IPS-18a (cell line): ENCODE measurements at regions not wholly inside any gene's neighbourhood (a gene's known extent, or its start where the extent isn't known, plus 50 kb on each side); places are given as distances from the start of the nearest gene placed in this dataset.
"Not testable (repeated sequence)": the region's sequence is repeated elsewhere in the genome, so short reads cannot be mapped to it uniquely, and the experiment has no call there.

Source experiments
- H3K27ac ChIP-seq: one replicate; pipeline ENCODE4 v1.5.1; 2013; ENCODE audit warnings: low read length
- H3K27me3 ChIP-seq: one replicate; pipeline ENCODE4 v1.6.1; 2013; ENCODE audit warnings: mild to moderate bottlenecking, low read length; ENCODE audit not compliant: control insufficient read depth, insufficient read depth
- H3K36me3 ChIP-seq: one replicate; pipeline ENCODE4 v1.6.1; 2013; ENCODE audit warnings: low read depth, low read length; ENCODE audit not compliant: control insufficient read depth
- H3K4me1 ChIP-seq: one replicate; pipeline ENCODE4 v1.6.1; 2013; ENCODE audit warnings: low read depth, low read length; ENCODE audit not compliant: control insufficient read depth
- H3K4me3 ChIP-seq: one replicate; pipeline ENCODE4 v1.5.1; 2013; ENCODE audit warnings: low read length
- H3K9ac ChIP-seq: one replicate; pipeline ENCODE4 v1.6.1; 2013; ENCODE audit warnings: mild to moderate bottlenecking, low read length, moderate library complexity
- H3K9me3 ChIP-seq: one replicate; pipeline ENCODE4 v1.6.1; 2013; ENCODE audit warnings: low read depth, low read length; ENCODE audit not compliant: control insufficient read depth

DNA sequence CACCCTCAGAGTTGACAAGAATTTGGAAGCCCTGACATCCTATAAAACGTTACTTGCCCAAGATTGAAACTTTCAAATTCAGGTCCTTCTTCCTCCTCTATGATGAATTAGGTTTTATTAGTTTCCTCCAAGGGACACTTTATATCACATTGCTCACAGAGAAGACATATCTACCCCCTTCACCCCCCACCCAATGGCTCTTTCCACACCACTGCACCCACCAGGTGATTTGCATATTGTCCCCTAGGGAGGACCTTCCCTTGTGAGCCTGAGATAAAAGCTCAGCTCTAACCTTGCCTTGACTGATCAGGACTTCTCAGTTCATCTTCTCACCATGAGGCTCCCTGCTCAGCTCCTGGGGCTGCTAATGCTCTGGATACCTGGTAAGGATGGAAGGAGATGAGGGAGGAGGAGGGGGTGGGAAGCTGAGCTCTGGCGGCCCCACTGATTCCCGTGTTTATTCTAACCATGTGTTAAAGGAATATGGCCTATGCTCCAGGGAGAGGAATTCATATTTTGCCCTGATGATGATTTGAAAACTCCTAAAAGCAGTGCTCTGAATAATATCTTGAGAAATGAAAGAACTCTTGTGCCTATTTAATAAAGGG, 1255.8 kb downstream of the RPIA start:
- H3K27ac ChIP-seq, H3K36me3 ChIP-seq, H3K4me3 ChIP-seq, H3K4me1 ChIP-seq, H3K9me3 ChIP-seq, H3K27me3 ChIP-seq, H3K9ac ChIP-seq: not testable (repeated sequence)

DNA sequence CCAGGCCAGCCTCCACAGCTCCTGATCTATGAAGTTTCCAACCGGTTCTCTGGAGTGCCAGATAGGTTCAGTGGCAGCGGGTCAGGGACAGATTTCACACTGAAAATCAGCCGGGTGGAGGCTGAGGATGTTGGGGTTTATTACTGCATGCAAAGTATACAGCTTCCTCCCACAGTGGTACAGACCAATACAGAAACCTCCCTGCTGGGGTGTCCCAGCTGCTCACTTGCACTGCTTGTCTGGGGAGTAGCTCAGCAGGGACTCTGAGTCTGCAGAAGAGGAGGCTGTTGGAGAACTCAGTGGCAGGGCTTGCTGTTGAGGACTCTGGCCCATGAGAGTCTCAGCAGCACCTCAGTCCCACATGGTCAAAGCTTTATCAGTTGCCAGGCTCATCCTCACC, 1256.6 kb downstream of the RPIA start:
- not testable (repeated sequence) for H3K27ac ChIP-seq, H3K27me3 ChIP-seq, H3K36me3 ChIP-seq, H3K4me1 ChIP-seq, H3K9me3 ChIP-seq, H3K9ac ChIP-seq, H3K4me3 ChIP-seq

DNA sequence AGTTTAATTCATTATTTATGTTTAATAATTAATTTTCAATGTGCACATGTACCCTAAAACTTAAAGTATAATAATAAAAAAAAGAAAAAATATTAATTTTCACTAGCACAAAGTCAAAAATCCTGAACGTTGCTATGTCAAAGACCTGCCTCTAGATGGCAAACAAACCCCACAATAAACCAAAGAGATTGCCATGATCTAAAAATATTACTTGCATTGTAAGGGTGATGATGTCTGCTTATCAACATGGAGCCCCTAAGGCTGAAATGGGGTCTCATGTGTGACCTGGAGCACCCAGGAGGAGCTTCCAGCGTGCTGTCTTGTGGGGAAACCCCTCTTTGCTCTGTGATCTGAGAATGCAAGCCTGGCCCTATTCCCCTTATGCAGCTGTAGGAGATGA, 1259.3 kb downstream of the RPIA start:
- H3K4me3 ChIP-seq, H3K27me3 ChIP-seq, H3K4me1 ChIP-seq, H3K36me3 ChIP-seq, H3K9me3 ChIP-seq, H3K27ac ChIP-seq, H3K9ac ChIP-seq: not testable (repeated sequence)

DNA sequence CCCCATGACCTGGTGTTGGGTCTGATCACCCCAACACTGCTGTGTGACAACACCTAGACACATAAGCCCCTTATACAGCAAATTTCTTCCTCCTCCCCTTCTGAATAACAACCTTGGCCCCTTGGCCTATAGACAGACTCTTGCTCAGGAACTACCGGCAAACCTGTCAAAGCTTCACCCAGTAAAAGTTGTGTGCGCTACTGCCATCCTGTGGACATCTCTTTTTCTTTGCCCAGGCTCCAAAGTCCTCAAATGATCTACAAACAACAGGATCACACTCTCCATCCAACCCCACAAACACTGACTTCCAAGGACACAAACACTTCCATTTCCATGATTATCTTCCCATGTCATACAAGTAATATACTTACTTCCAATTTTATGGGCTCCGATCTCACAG, 1265.8 kb downstream of the RPIA start:
- not testable (repeated sequence) for H3K27me3 ChIP-seq, H3K27ac ChIP-seq, H3K9me3 ChIP-seq, H3K9ac ChIP-seq, H3K36me3 ChIP-seq, H3K4me3 ChIP-seq, H3K4me1 ChIP-seq

DNA sequence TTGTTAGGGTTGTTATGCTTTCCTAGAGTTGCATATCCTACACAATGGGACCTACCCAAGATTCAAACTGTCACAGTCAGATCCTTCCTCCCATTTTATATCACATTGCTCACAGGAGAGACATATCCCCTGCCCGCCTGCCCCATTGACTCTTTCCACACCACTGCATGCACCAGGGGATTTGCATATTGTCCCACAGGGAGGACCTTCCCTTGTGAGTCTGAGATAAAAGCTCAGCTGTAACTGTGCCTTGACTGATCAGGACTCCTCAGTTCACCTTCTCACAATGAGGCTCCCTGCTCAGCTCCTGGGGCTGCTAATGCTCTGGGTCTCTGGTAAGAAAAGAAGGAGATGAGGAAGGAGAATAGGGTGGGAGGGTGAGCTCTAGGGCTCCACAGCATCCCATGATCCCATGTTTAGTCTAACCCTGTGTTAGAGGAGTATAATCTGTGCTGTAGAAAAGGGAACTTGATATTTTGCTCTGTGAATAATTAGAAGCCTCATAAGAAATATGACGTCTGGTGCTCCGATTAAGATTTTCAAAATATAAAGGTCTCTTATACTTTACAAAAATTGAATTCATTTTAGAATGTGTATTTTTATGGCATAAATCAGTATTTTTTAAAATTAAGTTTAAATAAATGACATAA, 1268.4 kb downstream of the RPIA start:
- not testable (repeated sequence) for H3K27me3 ChIP-seq, H3K27ac ChIP-seq, H3K9ac ChIP-seq, H3K4me3 ChIP-seq, H3K36me3 ChIP-seq, H3K4me1 ChIP-seq, H3K9me3 ChIP-seq

DNA sequence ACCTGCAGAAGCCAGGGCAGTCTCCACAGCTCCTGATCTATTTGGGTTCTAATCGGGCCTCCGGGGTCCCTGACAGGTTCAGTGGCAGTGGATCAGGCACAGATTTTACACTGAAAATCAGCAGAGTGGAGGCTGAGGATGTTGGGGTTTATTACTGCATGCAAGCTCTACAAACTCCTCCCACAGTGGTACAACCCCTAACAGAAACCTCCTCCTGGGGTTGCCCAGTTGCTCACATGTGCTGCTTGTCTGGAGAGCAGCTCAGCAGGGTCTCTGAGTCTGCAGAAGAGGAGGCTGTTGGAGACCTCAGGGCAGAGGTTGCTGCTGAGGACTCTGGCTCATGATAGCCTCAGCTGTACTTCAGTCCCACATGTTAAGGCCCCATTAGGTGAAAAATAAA, 1269.1 kb downstream of the RPIA start:
- not testable (repeated sequence) for H3K4me3 ChIP-seq, H3K9ac ChIP-seq, H3K4me1 ChIP-seq, H3K36me3 ChIP-seq, H3K27me3 ChIP-seq, H3K27ac ChIP-seq, H3K9me3 ChIP-seq

DNA sequence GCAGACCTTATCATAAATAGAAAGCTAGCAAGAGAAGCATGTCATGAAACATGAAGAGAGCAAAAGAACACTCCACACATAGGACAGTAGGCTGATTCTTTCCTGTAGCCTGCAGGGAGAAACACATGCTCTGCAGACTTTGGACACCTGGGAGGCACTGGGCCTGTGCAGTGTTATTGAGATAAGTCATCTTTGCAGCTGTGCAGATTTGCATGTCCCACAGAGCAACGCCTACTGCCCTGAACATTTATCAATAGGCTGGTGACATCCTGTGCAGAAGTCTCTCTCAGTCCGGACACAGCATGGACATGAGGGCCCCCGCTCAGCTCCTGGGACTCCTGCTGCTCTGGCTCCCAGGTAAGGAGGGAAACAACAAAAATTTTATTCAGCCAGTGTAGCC, 1277.1 kb downstream of the RPIA start:
- not testable (repeated sequence) for H3K4me3 ChIP-seq, H3K9me3 ChIP-seq, H3K27ac ChIP-seq, H3K9ac ChIP-seq, H3K4me1 ChIP-seq, H3K36me3 ChIP-seq, H3K27me3 ChIP-seq

DNA sequence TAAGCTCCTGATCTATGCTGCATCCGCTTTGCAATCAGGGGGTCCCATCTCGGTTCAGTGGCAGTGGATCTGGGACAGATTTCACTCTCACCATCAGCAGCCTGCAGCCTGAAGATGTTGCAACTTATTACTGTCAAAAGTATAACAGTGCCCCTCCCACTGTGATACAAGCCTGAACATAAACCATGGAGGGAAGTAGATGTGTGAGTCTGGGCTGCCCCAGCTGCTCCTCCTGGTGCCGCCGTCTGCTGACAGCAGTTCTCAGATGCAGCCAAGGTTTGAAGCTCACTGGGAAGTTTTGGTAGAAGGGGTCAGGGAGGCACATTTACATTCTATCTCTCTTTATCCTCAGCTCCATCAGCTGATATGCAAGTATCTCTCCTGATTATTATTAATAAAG, 1277.7 kb downstream of the RPIA start:
- H3K27me3 ChIP-seq, H3K9me3 ChIP-seq, H3K4me3 ChIP-seq, H3K9ac ChIP-seq, H3K36me3 ChIP-seq, H3K4me1 ChIP-seq, H3K27ac ChIP-seq: not testable (repeated sequence)

DNA sequence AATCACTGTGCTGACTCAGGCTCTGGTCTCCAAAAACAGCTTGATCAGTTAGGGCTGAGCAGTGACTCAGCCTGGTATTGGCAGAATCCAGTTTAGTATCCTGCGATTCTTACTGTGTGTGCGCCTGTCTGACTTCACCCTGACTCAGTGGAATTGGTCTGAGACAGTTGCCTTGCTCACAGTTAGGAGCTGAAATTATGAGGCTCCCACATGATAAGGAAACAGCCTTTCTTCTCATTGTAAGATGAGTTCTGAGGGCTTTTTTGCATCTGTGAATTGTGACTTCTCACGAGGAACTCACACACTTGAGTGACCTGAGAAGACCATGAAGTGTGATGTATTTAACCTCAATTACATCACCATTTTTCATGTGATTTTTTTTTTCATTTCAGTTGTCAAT, 1282.4 kb downstream of the RPIA start:
- not testable (repeated sequence) for H3K9ac ChIP-seq, H3K27ac ChIP-seq, H3K4me1 ChIP-seq, H3K9me3 ChIP-seq, H3K27me3 ChIP-seq, H3K36me3 ChIP-seq, H3K4me3 ChIP-seq

DNA sequence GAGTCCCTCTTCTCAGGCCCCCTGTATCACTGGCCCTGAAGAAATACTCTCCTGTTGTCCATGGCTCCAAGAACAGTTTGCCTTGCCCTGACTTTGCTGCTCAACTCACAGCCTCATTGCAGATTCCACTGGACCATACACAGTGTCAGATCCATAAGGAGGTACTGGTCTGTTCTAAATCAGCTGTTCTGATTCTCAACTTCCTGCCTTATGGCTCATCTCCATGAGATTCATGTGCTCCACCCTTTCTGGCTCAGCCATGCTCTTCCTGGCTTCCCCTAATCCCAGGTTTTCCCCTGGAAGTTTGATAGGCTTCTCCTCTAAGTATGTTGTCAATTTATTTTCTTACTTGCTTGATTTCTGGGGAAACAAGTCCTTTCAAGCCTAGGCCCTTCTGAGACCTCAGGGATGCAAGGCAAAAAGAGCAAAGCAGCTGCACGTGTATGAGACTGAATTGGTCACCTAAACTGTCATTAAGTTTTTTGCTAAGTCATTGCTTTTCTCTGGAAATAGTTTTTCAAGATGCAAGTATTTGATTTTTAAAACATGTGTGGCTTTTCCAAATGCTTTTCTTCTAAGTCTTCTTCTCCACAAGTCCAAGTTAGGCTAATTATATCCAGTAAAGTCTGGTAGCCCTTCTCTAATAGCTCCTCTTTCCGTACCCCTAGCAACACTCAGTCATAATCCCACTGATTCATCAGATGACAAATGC, 1288.5 kb downstream of the RPIA start:
- not testable (repeated sequence) for H3K9ac ChIP-seq, H3K9me3 ChIP-seq, H3K27ac ChIP-seq, H3K27me3 ChIP-seq, H3K4me3 ChIP-seq, H3K36me3 ChIP-seq, H3K4me1 ChIP-seq

DNA sequence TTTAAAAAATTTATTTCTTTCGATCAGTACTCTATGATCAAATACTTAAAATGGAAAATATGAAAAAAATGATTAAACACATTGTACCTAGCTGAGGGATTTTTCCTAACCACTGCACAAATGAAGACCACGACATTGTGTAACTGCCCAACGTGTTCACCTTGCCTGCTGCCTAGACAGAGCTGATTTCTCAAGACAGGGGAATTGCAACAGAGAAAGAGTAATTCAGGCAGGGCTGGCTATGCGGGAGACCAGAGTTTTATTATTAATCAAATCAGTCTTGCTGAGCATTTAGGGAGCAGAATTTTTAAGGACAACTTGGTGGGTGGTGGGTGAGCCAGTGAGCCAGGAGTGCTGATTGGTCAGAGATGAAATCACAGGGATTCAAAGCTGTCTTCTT, 1290.8 kb downstream of the RPIA start:
- not testable (repeated sequence) for H3K4me1 ChIP-seq, H3K27ac ChIP-seq, H3K9me3 ChIP-seq, H3K27me3 ChIP-seq, H3K4me3 ChIP-seq, H3K36me3 ChIP-seq, H3K9ac ChIP-seq

DNA sequence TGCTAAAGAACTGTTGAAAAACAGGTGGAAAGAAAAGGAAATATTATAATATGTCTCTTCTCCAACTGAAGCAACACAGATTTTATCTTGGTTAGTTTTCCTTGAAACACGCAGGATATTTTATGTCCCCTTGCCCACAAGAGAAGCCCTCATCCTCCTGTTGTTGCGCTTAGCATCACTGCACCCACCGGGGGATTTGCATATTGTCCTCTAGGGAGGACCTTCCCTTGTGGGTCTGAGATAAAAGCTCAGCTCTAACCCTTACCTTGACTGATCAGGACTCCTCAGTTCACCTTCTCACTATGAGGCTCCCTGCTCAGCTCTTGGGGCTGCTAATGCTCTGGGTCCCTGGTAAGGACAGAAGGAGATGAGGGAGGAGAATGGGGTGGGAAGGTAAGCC, 1294.2 kb downstream of the RPIA start:
- H3K36me3 ChIP-seq, H3K27ac ChIP-seq, H3K9ac ChIP-seq, H3K27me3 ChIP-seq, H3K4me3 ChIP-seq, H3K4me1 ChIP-seq, H3K9me3 ChIP-seq: not testable (repeated sequence)
